ENCODE measurements at regions not wholly inside any gene's neighbourhood (a gene's known extent, or its start where the extent isn't known, plus 50 kb on each side); places are given as distances from the start of the nearest gene placed in this dataset.

- TF ChIP-seq POLR2A (IDR thresholded peaks at IDR 0.05) (no peak), CTCF (IDR thresholded peaks at IDR 0.05 in 4 of 5, conservative IDR thresholded peaks at IDR 0.05 in 1 of 5) (no peak)
Observed at GRCh38 chr2:152929628-152930027, 211.2 kb downstream of the ARL6IP6 start.
